Stimulated activated CD4-positive, alpha-beta T cell treated with anti-CD3 and anti-CD28 coated beads, Interleukin-1b, Interleukin-23, amount 100 ng/mL, for 24 hours (primary cell): ENCODE measurements at regions not wholly inside any gene's neighbourhood (a gene's known extent, or its start where the extent isn't known, plus 50 kb on each side); places are given as distances from the start of the nearest gene placed in this dataset.

ENCODE experiments used
- DNase-seq, 4 experiments: peaks; one replicate each; pipeline ENCODE4 v3.0.0-alpha.2; 2020; ENCODE audit warnings: low read depth in 4 of 4, low spot score in 1 of 4

- no peak for DNase-seq
Measured at GRCh38 chr13:73480779-73481559, 422.2 kb downstream of the KLF5 start.

GRCh38 chr13:73479856-73480255 is 421.1 kb downstream of the KLF5 start:
- DNase-seq: no peak

GRCh38 chr13:73479351-73479750 is 420.5 kb downstream of the KLF5 start:
- DNase-seq: no peak

- no peak for DNase-seq
Measured at GRCh38 chr13:73477441-73477840, 418.6 kb downstream of the KLF5 start.

GRCh38 chr13:73473016-73473415 is 414.2 kb downstream of the KLF5 start:
- DNase-seq: no peak

DNA sequence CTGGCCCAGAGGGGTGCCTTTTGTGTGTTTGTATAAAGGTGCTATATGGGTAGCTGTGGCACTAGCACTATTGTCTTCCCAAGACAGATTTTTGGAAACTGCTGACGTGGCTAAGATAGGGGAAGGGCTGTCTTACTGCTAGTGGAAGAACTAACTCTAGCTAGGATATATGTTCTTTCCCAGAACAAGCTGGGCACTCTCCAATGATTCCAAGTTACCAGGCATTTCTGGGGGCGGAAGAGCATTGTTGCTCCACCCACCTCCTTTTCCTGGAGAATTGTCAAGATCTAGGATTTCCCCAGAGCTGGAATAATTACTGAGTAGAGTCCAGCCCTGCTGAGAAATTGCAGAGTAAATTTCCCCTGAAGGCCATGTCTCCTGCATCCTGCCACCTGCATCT is 408.3 kb downstream of the KLF5 start:
- DNase-seq: no peak

DNA sequence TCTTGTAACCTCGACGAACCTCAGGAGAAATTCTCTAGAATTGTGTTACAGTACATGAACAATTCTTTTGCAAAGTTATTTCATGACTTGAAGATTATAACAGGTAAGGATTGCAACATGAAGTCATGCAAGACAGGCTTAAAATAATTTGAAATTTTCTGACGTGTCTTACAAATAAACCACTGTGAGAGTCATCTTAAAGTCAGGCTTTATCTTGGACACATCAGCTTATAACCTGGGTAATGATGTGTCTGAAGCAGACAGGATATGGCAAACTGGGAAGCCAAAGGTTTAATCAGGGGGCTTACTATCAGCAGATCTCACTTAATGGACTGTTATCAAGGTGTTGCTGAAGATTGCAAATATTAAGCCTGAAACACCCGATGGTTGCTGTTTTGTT is 407.8 kb downstream of the KLF5 start:
- DNase-seq: no peak

DNA sequence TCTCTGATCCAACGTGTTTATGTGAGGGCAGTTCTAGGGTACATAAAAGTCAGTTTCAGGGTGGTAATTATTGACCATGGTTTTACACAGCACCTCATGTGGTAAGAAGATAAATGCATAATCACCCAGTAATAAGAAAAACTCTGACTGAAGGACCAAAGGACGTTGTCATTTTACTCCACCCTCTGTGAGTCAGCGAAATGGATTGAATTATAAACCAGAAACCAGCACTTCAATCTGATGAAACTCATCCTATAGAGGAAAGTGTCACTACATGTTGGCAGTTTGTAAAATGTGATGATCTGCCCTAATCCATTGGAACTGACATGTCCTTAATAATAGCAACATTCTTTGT is 406.8 kb downstream of the KLF5 start:
- DNase-seq: no peak

DNA sequence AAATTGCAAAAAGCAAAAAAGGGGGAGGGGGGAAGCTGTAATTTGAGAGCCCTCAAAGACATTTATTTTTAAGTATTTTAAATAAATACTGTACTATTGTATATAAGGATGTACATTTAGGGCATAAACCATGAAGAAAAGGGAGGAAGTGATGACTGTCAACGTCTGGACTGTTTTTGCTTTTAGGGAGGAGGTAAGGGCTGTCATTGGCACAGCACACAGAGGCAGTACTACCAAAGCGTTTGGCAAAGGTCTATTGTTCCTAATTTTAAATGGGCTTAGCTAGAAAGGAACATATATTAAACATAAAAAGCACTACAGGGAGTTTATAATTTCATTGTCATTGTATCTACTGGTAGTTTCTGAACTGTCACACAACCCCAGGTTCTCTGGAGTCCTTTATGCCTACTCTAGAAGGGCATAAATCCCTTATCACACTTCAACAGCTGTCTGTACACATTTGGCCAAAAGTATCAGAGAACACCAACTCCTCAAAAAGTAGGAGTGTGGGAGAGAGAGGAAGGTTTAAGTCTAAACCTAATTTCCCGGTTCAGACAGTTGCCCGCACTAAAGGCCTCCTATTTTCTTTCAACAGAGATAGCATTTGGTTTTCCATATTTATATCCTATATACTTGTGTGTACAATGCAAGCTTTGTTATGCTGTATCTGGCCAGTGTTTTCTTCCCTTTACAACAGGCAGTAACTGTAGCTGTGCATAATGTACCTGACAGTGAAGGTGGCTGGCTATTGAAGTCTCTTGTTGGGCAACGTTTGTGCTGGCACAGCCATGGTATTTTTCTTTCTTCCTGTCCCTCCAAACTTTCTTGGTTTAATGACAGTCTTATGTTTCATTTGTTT is 406.2 kb downstream of the KLF5 start:
- no peak for DNase-seq

DNA sequence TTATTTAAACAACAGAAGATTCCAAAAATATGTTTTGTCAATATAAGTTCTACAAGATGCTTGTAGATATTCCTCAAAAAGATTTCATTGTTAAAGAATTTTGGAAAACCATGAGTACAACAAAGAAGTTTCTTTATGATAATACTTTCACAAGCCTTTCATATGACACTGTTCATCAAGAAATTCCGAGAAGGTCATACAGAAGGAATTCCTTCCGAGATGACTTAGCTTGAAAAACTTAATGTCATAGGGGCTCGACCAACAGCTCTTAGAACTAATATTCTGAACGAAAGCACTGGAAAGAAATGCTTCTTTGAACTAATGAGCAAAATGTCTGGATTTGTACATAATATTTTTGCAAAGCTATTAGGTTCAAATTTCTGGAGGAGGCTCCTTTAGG is 403.4 kb downstream of the KLF5 start:
- DNase-seq: no peak

DNA sequence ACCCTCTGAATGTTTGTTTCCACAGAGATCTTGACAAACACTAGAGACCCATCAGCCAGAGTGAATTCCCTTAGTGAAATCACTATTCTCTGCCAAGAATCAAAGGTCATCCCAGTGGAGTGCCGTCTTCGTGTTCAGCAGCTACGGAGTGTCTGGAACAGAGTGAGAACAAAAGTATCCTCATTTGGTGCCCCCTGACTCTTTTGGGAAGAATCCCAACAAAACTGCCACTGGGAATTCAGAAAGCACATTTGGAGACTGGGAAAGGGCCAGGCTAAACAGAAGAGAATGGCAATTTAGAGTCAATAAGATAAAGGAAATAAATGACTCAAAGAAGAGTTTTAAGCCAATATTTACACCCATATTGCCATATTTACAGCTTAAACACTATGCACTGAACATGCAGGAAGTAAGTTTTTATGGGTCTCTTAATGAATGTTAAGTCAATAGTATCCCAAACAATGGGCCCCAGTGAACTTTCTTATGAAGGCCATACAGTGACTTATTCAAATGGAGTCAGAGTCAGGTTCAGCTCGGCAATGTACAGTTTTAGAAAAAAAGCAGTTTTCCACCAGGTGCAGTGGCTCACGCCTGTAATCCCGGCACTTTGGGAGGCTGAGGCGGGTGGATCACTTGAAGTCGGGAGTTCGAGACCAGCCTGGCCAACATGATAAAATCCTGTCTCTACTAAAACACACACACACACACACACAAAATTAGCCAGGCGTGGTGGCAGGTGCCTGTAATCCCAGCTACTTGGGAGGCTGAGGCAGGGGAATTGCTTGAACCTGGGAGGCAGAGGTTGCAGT is 392.6 kb downstream of the KLF5 start:
- no peak for DNase-seq

DNA sequence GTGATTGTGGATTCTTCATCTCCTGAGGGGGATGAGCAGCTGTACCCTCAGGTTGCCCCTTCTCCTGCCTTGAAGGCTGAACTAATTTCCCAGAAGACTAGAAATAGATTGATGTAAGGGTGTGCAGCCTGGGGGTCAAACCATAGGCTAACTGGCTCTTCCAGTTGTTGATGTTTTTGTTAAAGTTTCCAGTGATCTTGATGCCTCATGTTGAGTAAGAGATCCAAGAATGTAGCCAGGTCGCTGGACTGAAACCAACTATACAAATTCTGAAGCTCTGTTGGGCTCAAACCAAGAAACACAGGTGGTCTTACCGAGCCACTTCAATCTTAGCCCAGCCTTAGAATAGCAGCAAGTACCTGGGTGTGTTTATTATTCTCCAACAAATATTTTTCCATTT is 391.8 kb downstream of the KLF5 start:
- DNase-seq: no peak

DNA sequence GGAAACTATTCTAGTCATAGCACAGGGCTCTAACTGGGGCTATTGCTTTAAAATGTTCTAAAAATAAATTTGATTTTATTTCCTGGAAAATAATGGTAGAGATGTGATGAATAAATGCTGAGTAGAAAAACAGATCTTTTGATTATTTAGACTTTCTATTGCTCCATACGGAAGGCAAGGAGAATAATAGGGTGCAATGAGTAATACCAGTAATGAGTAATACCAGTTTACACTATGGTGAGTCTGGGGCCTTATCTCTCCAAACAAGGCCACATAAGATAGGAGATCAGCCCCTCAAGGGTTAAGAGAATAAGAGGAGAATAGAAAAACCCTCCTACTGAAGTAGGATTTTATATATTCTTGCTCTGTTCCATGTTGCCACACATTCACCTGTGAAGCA is 390.4 kb downstream of the KLF5 start:
- no peak for DNase-seq

DNA sequence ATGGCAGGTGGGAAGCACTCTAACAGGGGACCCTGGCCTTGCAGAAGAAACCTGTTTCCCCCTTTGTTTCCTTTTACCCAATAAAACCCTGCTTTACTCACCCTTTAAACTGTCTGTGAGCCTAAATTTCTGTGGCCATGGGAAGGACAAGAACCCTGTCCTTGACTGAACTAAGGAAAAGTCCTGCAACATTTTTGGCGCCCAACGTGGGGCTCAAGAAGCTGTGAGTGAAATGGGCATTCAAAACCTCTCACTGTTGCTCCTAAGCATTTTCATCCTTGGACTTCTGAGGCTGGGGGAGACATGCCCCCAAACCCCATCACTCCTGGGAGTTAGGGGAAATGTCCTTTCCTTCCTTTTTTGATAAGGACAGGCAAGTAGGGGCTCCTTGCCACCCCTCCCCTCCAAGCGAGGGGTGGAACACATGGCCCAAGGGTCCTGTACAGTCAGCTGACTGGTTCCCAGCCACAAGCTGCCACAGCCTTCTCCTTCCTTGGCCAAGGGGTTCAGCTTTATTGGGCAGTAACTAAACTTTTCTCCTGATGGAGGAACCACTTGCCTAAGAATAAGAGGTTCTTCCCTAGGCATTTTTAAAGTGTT is 381.6 kb downstream of the KLF5 start:
- no peak for DNase-seq

DNA sequence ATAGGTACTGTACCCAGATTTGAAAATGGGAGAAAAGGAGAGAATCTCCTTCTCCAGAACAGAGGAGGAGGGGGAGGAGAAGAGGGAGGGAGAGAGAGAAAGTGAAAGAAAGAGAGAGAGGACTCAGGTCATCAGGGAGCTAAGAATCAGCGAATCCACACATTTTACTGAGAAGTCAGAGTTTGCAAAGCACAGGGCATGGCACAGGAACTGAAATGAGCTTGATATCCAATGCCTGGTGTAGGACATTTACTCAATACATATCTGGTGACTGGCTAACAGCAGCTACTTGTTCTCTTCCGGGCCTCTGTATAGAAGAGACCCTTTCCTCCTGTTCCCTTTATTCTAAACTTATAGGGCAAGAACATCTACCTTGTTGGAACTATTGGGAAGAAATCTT is 375.1 kb downstream of the KLF5 start:
- DNase-seq: no peak

- no peak for DNase-seq
Measured at GRCh38 chr13:73433458-73433857, 374.7 kb downstream of the KLF5 start.

DNA sequence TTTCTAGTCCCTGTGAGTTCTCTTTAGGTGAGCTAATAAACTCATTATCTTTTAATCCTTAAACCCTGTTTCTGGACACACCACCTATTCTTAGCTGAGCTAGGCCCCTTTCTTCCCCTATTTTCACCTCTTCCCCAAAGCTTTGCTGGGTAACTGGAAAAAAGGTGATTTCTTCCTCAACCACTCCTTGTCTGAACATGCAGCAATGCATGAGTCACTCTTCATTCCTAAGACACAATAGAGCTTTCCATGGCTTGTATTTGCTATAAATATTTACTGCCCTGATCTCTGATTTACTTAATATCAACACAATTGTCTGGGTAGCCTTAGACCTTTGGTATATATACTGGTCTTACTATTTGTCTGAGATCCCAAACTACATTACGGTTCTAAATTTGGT is 370.9 kb downstream of the KLF5 start:
- no peak for DNase-seq

GRCh38 chr13:73428706-73429105 is 369.9 kb downstream of the KLF5 start:
- no peak for DNase-seq

GRCh38 chr13:73428137-73428536 is 369.3 kb downstream of the KLF5 start:
- no peak for DNase-seq

DNA sequence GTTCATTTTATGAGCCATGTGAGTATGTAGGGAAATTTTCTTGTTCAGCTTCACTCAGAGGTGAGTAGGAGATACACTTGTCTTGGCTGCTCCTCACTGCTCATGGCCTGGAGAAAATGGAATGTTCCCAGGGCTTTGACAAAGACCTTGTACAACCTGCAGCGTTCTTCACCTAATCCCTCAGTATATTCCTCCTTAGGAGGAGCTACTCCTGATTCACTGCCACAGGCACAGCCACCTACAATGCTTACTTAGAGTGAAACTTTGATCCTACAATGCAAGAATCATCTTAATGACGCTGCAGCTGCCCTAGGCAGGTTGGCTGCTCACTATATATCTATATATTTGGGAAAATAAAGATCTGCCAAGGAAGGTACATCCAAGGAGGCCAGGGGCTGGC is 364.2 kb downstream of the KLF5 start:
- no peak for DNase-seq

DNA sequence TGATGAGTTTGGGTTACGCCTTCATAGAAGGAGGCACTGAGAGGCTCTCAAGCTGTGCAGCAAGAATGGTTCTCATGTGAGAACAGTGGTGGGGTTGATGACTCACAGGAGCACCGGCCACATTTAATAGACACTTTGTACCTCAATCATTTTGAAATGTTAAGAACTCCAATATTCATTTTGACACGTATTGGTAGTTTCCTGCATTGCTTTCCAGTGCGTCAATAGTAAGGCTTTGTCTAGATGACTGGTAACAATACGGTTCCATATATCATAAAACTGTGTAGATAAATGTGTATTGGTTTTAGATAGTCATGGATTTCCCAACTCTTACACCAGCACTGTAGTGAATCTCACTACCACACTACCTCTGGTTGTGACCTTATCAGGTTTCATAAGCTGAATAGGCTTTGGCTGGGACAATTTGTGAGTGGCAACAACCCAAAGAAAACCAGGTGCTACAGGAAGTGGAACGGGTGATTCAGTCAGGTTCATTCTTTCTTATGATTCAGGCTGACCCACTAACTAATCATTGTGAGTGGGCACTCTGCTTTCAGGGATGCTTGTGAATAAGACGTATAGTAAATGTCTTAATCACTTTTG is 362.6 kb downstream of the KLF5 start:
- peak in 2 of 4 experiments; percentile 4 to 26 for DNase-seq
